Prostate gland (tissue), 2 donors: ENCODE measurements at regions not wholly inside any gene's neighbourhood (a gene's known extent, or its start where the extent isn't known, plus 50 kb on each side); places are given as distances from the start of the nearest gene placed in this dataset.

Experiments used
- DNase-seq: peaks from one replicate; pipeline ENCODE4 v3.0.0-alpha.2; 2019; ENCODE audit warnings: low spot score
- H3K27ac ChIP-seq, 2 donors: fragments of 200-600 bp; sonication (generic); 2 replicates each; pipeline ENCODE4 v1.5.1; 2017 to 2019
- H3K27me3 ChIP-seq: fragments of 200-600 bp; sonication (generic); replicated peaks from 2 replicates; pipeline ENCODE4 v1.5.1; 2019; ENCODE audit not compliant: insufficient read depth
- H3K36me3 ChIP-seq, 2 donors: fragments of 200-600 bp; sonication (generic); 1 replicate in 1 of 2; 2 replicates in 1 of 2; pipeline versions ENCODE4 v1.5.1 to v1.8.1; 2017 to 2019
- H3K4me1 ChIP-seq: fragments of 200-600 bp; sonication (generic); replicated peaks from 2 replicates; pipeline ENCODE4 v1.5.1; 2019
- H3K4me3 ChIP-seq, 2 donors: fragments of 200-600 bp; sonication (generic); 2 replicates each; pipeline ENCODE4 v1.5.1; 2017 to 2019
- H3K9me3 ChIP-seq: fragments of 200-600 bp; sonication (generic); 2 replicates; pipeline ENCODE4 v1.5.1; 2017
- POLR2A ChIP-seq: fragments of 450-650 bp; IDR thresholded peaks from one replicate; pipeline ENCODE4 v1.6.1; 2016; ENCODE audit warnings: antibody characterized with exemption, mild to moderate bottlenecking
- POLR2AphosphoS5 ChIP-seq: sonication (generic); formaldehyde crosslinking; IDR thresholded peaks from one replicate; pipeline ENCODE4 v1.6.1; 2017; ENCODE audit warnings: antibody characterized with exemption
- WGBS: methylation state at CpG from one replicate; pipeline ENCODE4 v1.1.5; 2018; 5-methylcytosine and 5-hydroxymethylcytosine counted together
- intact Hi-C: fragments of 100-400 bp; cut with DNase I; formaldehyde crosslinking; loops from one replicate; pipeline ENCODE4 v1.14.2; 2022
- TF ChIP-seq, protein P1 (sequence below), 4 experiments: fragments of 200-600 bp in 2 of 4; fragments of 450-650 bp in 2 of 4; sonication (generic) in 2 of 4; IDR thresholded peaks; 1 replicate in 3 of 4; 2 replicates in 1 of 4; pipeline ENCODE4 v1.5.1; 2016 to 2019; ENCODE audit warnings: antibody characterized with exemption in 4 of 4, mild to moderate bottlenecking in 2 of 4, moderate library complexity in 2 of 4

- intact Hi-C loops = no loop called here
- TF ChIP-seq, protein P1, sequence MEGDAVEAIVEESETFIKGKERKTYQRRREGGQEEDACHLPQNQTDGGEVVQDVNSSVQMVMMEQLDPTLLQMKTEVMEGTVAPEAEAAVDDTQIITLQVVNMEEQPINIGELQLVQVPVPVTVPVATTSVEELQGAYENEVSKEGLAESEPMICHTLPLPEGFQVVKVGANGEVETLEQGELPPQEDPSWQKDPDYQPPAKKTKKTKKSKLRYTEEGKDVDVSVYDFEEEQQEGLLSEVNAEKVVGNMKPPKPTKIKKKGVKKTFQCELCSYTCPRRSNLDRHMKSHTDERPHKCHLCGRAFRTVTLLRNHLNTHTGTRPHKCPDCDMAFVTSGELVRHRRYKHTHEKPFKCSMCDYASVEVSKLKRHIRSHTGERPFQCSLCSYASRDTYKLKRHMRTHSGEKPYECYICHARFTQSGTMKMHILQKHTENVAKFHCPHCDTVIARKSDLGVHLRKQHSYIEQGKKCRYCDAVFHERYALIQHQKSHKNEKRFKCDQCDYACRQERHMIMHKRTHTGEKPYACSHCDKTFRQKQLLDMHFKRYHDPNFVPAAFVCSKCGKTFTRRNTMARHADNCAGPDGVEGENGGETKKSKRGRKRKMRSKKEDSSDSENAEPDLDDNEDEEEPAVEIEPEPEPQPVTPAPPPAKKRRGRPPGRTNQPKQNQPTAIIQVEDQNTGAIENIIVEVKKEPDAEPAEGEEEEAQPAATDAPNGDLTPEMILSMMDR (IDR thresholded peaks at IDR 0.05) = no peak
- no peak for TF ChIP-seq POLR2AphosphoS5
- TF ChIP-seq POLR2A = no peak
- no peaks in the 10 kb centered on the region for H3K27me3 ChIP-seq
These were observed 194.7 kb upstream of the BMPER start for GRCh38 chr7:33710608-33711007.

GRCh38 chr7:33711231-33712019, 193.9 kb upstream of the BMPER start:
- Histone ChIP-seq H3K36me3 (no peaks in the 10 kb centered on the region), H3K4me1 (no peaks in the 10 kb centered on the region), H3K27me3 (no peaks in the 10 kb centered on the region), H3K4me3 (no peak overlapping the region), H3K9me3 (no peaks in the 10 kb centered on the region), H3K27ac (no peak overlapping the region)
- intact Hi-C loops = no loop called here
- TF ChIP-seq, protein P1 (IDR thresholded peaks at IDR 0.05) = no peak
- TF ChIP-seq POLR2AphosphoS5 (no peak), POLR2A (no peak)
- no peak for DNase-seq
- WGBS = 80% methylated on average over 6 of the region's 6 CpGs

More at GRCh38 chr7:33710608-33711007, 194.7 kb upstream of the BMPER start:
- Histone ChIP-seq H3K36me3 (no peaks in the 10 kb centered on the region), H3K4me3 (no peak overlapping the region), H3K27ac (no peak overlapping the region), H3K4me1 (no peaks in the 10 kb centered on the region), H3K9me3 (no peaks in the 10 kb centered on the region)
- no peak for DNase-seq

DNA sequence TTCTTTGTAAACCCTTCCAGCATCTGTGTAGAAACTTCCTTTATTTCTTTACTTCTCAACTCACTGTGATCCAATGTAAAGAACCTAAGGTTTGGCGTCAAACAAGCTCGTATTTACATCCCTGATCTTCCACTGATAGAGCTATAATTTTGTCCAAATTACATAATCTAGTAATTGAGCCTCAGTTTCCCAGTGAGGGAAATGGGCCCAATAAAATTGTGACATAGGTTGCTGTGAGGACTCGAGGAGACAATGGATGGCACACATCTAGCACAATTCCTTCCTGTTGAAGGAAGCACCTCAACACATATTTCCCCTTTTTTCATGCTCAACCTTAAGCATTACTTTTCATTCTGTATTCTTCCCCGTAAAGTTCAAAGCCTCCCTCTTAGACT, 193.3 kb upstream of the BMPER start:
- no peak overlapping the region for H3K27ac ChIP-seq
- no peaks in the 10 kb centered on the region for H3K9me3 ChIP-seq
- TF ChIP-seq, protein P1 (IDR thresholded peaks at IDR 0.05) = no peak
- no peak for TF ChIP-seq POLR2A
- no peaks in the 10 kb centered on the region for H3K27me3 ChIP-seq
- no peak for DNase-seq
- no peaks in the 10 kb centered on the region for H3K36me3 ChIP-seq
- 87% methylated on average over 4 of the region's 4 CpGs for WGBS
- H3K4me3 ChIP-seq = no peak overlapping the region
- H3K4me1 ChIP-seq = no peaks in the 10 kb centered on the region
- intact Hi-C loops = no loop called here

DNA sequence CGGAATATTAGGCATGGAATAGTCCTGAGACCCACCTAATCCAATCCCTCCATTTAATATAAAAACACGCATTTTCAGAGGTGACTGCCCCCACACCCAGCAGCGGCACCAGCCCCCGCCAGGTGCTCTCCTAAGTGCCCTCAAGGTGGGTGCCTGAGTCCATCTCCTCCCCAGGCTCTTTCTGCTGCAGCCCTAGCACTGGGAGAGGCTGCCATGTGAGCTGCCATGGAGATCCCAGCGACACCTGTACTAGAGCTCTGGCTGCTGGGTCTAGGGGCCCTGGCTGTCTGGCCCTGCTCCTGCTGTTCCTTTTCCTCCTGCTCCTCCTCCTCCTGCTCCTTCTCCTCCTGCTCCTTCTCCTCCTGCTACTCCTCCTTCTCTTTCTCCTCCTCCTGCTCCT, 191.1 kb upstream of the BMPER start:
- intact Hi-C loops = no loop called here
- H3K9me3 ChIP-seq = no peaks in the 10 kb centered on the region
- DNase-seq = no peak
- 98% methylated on average over 5 of the region's 5 CpGs for WGBS
- H3K27me3 ChIP-seq = no peaks in the 10 kb centered on the region
- H3K27ac ChIP-seq = no peak overlapping the region
- H3K36me3 ChIP-seq = no peaks in the 10 kb centered on the region
- H3K4me3 ChIP-seq = no peak overlapping the region
- TF ChIP-seq POLR2AphosphoS5 (no peak), POLR2A (no peak)
- TF ChIP-seq, protein P1 (IDR thresholded peaks at IDR 0.05) = no peak
- no peaks in the 10 kb centered on the region for H3K4me1 ChIP-seq
